ENCODE measurements at regions not wholly inside any gene's neighbourhood (a gene's known extent, or its start where the extent isn't known, plus 50 kb on each side); places are given as distances from the start of the nearest gene placed in this dataset.

DNA sequence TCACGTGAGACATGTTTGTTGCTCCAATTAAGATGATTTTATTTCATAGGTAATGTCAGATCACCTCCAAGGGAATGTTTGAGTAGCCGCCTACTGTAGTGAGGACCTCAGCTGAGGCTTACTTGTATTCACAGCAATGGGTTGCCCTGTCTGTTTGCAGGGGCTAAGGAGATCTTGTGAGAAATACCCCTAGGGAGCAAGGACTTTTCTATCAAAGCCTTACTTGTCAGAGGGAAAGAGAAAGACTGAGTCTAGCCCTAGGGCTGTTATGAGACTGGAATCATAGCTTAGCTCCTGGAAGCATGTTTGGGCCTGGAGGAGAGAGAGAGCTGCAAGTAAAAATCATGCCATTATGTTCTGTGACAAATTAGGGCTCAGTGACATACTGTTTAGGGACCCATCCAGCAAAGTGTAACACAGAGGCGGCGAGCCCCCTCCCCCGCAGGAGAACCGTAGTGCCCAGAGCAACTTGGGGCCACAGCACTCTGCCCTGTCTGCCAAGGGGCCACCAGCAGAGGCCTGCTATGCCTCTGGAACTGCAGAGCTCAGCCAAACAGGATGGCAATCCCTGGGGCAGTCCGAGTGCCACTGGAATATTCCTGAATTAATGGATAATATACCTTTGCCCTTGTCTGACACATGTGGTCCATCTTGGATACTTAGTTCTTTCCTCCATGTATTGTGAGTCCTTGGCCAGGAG is 178.8 kb downstream of the DACT1 start:
- no peak for DNase-seq

DNA sequence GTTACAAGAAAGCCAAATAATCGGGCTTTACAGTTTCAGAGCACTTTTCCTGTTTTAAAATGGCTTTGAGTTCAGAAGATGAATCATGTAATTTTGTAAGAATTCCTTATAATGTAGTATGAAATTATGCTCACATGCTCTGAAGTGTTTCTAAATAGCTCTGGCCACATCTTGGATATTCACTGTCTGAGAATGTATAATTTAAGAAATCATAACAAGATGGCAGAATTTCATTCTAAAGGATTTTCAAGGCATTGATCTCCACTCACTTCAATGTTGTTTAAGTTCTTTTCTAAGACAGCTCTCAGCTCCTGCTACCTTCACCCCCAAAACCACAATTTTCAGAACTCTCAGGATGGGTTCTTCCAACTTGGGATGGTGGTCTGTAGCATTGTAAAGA is 180.1 kb downstream of the DACT1 start:
- no peak for DNase-seq

DNA sequence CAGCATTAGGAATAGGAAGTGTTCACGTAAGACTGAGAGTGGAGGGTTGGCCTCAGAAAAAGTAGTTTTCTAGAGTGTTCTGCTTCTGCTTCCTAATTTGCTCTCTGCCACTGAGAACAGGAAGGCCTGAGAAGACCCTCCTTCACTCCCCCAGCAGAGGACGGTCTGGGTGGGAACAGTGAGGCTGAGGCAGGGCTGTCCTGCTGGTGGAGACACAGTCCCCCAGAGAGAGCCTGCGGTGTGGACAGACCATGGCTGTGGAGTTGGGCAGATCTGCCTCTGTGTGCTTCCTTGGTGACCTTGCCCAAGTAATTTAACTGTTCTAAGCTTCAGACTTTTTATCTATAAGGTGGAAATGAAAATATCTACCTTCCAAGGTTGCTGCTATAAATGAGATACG is 182.3 kb downstream of the DACT1 start:
- DNase-seq: no peak

DNA sequence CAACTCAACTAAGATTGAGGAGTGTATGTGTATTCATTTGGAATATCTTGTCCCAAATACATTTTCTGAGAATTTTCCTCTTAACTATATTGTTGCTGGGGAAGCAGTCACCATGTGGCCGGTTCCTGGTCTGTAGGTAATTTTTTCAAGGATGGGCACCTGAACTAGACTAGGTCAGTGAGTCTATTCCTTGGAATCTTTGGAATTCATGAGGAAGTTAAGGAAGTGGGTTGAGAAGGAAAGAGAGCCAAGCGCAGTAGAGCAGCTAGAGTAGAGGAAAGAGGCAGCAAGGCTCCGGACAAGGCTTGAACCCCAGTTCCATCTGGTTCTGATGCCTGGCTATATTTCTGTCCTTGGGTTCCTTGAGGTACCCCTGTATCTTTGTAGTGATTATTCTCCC is 183.7 kb downstream of the DACT1 start:
- DNase-seq: no peak

DNA sequence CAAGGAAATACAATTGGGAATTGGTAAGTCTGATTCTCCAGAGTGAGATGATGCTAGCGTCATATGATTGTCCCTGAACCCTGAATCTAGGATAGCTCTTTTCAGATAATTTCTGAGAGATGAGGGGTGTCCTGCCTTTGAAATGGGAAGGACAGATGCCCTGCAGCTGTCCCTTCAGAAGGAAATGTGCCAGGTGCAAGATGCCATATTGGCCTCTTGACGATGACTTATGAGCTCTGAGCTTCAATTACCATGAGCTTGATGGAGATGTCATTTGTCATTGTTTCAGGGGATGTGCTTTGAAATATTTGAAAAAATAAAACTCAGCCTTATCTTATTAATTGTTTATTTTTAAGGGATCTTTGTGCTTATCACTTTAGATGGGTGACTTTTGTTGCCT is 185.1 kb downstream of the DACT1 start:
- no peak for DNase-seq

DNA sequence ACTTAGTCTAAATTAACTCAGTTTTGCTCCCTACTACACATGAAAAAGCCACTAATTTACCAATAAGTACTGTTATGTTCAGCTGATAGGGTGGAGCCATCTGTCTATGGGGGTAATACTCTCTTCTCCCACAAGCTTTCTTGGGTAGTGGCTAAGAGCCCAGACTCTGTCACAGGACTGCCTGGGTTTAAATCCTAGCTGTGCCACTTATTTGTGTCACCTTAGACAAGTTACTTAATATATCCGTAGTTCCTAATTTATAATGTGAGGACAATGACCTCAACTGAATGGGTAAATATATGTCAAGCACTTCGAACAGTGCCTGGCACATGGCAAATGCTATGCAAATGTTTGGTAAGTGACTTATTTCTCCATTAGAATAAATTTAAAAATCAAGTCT is 185.6 kb downstream of the DACT1 start:
- no peak for DNase-seq

DNA sequence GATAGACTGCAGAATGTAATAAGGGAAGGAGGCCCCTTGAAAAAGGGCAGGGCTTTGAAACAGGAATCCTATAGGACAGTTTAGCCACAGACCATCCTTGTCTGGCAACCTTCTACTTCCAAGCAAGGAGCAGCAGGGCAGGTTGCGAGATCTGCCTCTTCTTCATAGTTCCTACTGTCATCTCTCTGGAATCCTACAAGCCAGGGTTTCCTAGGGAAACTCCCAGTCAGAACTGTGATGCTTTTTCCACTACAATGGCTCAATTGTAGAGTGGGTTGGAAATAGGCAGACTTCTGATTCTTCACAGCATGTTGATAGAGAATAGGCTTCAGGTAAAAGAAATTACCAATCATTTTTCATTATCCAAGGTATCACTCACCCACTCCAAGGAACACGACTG is 186.3 kb downstream of the DACT1 start:
- DNase-seq: no peak

DNA sequence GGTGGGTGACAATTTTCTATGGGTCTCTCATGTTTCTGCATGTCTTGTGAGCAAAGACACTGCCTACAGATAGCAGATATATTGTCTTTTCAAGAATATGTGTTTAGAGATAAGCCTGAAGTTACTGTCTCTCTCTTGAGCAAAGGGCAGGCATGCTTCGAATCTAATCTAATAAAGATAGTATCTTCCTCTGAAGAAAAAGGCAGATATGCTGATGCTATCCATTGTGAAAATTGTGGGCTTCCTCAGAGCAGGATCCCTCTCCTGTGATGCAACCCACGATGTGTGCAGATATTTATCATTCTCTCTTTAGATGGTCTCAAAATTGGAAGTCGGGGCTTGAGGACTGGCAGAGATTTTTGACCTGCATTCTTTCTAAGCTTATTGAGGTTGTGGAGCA is 187.0 kb downstream of the DACT1 start:
- no peak for DNase-seq

DNA sequence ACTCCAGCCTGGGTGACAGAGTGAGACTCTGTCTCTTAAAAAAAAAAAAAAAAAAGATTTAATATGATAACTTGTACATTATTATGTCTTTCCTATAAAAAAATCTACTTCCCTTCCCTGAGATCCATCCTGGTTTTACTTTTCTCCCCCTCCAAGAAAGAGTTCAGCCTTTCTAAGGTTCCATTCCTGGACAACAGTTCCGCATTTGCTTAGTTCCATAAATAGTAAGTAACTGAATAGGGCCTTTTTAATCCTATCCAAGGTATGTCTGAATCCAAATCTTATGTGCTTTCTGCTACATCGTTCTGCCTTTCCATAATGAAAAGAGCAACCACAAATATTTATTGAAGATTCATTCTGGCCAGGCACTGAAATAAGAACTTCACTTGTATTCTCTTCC is 187.8 kb downstream of the DACT1 start:
- no peak for DNase-seq

DNA sequence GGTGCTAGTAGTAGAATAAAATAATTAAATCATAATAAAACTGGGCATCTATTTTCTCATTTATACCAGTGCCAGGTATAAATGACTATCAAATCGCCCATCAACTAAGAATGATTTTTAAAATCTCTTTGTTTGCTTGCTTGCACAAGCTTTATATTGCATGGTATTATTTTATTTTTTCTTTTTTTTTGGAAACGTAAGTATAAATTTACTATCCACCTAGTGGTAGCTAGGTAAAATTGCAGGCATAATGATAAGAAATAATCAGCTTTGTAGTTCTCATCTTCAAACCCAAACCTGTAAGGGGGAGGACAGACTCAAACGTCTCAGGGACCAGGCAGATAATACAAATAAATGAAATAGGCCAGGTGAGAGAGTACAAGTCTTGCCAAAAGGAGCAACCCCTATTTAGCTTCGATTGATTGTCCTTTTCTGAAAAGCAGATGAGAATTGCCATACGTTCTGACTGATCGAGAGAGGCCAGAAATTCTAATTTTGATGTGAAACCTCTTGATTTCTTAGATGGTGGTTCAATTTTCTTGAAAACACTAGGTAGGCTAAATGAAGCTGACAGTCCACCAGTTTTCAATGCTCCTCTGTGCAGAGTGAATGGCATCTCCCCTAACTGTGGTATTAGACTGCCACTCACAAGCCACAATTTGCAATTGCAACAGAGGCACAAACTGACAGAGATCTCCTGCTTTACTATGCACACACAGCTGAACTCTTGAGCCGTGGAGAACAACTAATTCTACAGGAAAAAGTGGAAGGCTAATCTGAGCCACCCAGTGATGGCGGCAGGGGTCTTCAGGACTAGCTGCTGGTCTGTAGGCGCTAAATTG is 189.3 kb downstream of the DACT1 start:
- no peak for DNase-seq

DNA sequence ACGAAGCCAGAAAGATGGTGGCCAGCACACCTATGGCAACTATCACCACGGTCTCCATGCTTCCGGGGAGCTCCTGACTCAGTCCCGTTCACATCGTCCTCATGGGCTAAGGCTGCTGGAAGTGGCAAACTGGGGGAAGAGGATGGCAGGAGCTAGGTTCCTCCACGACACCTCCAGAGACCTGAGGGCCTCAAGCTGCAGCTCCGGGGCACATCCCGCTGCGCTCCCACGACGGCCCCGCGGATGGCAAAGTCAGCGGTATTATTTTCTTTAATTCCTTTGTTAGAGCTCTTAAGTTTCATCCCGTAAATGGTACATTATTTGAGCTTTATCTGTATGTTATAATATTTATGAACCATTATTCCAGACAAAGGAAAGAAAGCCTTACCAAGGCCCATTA is 190.5 kb downstream of the DACT1 start:
- DNase-seq: no peak

DNA sequence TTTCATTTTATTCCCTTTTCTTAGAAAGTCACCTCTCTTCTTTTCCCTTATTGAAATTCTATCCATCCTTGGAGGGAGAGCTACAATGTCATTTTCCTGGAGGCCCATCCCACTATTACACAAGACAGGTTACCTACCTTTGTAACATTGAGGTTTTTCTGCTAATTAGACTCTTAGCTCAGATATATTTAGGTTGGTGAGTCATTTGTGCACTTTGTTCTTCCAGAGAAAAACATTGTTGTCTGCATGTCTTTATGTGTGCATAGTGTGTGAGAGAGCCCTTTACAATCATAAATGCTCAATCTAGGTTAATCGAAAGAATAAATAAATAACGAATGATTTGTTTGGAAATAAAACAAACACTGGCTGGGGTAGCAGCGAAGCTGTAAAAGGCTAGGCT is 191.8 kb downstream of the DACT1 start:
- DNase-seq: no peak

DNA sequence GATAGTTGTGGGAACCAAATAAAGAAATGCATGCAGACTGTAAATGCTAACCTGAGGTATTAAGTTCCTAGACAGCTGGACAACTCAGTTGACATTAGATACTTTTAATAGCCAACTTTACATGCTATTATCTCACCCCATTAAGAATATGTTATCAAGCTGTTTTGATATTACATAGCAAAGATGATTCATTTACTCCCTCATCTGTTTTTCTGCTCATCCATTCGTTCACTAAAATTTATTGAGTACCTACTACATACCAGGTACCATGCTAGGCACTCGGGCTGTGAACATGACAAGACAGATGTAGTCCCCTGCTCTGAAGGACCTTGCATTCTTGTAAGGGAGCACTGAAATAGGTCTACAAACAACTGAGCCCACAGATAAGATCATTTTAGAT is 192.4 kb downstream of the DACT1 start:
- no peak for DNase-seq

DNA sequence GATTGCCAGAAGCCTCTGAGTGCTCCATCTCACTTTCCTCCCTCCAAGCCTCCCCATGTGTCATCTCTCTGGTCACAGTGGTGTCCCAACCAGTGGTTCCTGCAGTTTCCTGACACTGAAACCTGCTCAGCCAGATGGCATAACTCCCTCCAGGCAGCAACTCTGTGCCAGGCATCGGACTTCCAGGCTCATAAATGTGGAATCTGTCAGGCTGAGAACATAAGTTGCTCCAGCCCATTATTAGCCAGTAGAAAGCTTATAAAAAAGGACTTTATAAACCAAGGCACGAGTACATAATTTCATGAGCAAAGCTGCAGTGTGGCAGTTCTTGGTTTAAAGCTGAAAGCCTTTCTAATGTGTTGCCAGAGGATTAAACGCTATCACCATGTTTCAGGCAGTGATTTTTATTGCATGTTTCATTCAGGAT is 194.3 kb downstream of the DACT1 start:
- DNase-seq: no peak

DNA sequence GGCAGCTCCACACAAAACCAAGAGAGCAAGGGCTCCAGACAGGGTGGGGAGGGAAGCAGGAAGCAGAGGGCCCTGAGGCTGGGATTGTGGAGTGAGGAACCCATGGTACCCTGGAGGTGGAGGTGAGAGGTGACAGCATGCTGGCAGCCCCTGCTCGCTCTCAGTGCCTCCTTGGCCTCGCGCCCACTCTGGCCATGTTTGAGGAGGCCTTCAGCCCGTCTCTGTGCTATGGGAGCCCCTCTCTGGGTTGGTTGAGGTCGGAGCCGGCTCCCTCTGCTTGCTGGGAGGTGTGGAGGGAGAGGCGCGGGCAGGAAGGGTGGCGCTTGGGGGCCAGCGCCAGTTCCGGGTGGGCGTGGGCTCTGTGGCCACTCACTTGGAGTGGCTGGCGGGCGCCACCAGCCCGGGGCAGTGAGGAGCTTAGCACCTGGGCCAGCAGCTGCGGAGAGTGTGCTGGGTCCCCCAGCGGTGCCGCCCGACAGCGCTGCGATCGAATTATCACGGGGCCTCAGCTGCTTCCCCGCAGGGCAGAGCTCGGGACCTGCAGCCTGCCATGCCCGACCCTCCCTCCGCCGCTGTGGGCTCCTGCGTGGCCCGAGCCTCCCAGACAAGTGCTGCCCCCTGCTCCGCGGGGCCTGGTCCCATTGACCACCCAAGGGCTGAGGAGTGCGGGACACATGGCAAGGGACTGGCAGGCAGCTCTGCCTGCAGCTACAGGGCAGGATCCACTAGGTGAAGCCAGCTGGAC is 196.0 kb downstream of the DACT1 start:
- DNase-seq: no peak

DNA sequence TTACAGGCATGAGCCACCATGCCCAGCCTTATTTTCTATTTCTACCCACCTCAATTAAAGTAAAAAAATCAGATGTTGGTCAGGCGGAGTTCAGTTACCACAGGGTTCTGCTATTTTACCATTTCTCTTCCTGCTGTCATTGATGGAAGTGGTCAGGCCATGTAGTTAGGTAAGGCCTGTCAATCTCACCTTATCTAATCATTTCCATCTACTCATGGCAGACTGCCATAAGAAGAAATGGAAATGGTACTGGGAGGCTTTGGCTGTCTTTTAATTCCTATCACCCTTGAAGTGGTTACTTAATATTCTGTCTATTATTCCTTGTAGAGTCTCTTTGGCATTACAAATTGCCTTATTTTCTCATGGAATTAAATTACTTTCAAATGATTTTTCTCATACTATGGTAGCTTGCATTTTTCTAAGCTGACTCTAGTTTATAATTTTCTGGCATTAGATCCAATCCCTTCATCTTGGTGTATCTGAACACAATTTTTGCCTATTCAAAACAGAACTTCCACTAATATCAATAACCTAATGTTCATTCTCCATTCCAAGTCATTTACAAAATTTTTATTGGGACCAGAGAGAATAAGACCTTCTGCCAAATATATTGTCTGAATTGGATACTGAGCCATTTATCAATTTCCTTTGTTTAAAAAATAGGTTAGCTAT is 198.7 kb downstream of the DACT1 start:
- no peak for DNase-seq

DNA sequence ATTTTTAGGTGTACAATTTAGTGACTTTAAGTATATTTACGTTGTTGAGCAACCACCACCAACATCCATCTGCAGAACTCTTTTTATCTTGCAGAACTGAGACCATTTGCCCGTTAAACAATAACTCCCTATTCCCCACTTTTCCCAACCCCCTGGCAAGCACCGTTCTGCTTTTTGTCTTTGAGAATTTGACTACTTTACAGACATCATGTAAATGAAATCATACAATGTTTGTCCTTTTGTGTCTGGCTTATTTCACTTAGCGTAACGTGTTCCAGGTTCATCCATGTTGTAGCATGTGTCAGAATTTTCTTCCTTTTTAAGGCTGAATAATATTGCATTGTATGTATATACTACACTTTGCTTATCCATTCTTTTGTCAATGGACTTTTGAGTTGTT is 201.5 kb downstream of the DACT1 start:
- no peak for DNase-seq

DNA sequence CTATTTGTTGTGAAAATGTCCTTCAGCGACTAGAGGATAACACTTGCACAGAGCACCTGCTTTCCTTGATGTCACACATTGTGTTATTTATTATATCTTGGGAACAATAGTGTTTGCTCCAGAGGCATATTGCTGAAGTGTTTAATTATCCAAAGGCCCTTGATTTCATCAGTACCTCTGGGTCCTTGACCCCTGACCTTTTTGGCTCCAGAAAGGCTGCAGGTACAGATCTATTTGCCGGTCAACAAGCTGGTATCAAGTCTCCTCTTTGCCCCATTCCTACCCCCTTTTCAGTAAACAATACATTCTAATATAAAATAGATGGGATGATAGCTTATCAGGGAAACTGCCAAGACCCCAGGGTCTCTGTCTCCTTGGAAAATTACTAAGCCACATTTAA is 206.8 kb downstream of the DACT1 start:
- DNase-seq: no peak

DNA sequence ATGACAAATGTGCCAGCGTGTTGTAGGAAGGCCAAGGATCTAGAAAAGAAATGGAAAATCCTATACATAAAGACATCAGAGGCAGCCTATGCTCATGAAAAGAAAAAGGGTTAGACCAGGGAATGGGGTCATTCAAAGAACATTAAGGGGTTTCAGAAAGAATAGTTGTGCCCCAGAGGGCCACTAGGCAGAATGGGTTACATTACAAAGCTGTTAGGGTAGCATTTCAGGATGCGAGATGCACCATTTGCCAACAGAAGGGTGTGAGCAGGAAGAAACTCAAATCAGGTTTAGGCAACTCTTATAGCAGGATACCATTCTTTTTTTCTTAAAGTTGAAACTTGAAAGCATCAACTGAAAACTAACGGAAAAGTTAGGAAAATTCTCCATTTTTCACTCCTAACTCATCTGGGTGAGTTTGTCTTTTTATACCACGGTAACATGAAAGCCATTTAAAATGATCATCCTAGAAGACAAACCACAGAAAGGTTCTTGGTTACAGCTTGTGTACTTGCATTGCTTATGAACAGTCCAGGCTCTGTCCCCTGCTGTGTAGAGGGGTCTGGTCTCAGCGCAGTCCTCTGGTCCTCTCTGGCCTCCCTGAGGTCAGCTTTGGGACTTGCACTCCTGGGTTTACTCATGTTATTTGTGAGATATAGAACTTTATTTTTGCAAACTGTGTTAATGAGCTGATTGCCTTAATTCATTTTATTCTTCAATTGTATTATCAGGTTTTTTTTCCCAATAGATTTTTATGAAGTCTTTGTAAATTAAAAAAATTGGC is 209.1 kb downstream of the DACT1 start:
- DNase-seq: no peak

DNA sequence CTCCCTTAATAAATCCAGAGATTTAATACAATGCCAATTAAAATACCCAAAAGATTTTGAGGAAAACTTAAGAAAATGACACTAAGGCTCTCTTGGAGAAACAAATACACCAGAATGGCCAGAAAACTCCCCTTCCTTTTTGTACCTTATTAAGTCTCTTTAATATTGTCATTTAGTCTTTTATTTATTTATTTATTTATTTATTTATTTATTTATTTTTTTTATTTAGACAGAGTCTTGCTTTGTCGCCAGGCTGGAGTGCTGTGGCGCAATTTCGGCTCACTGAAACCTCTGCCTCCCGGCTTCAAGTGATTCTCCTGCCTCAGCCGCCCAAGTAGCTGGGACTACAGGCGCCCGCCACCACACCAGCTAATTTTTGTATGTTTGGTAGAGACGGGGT is 210.6 kb downstream of the DACT1 start:
- no peak for DNase-seq

DNA sequence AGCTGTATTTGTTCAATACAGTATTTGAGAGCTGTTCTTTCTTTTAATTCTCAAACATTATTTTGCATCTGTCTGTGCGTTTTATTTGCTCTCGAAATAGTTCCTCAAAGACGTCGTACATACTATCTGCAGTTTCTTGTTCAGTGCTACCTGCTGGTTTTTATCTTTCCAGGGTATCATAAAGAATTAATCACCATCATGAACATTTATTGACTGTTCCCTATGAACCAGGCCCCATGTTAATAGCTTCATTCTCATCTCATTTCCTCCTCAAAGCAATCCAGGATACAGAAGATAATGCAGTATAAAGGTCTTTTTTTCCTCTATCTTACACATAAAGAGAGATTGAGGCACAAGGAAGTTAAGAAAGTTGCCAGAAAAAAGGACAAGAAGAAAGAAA is 211.8 kb downstream of the DACT1 start:
- DNase-seq: no peak

DNA sequence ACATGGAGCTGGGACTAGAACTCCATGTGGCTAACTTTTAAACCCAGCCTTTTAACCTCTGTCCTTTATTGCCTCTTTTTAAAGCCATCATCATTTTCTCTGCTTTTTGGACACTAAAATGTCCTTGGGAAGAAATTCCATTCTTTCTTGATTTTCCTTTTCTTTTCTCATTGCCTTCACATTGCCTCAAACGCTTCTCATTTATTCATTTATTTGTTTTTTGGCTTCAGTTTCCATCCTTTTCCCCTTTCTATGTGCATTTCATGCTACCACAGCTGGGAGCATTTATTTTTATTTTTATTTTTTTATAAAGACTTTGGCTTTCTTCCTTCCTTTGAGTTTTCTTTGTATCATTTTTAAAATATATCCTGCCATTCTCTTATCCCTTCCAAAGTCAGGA is 212.2 kb downstream of the DACT1 start:
- DNase-seq: no peak

DNA sequence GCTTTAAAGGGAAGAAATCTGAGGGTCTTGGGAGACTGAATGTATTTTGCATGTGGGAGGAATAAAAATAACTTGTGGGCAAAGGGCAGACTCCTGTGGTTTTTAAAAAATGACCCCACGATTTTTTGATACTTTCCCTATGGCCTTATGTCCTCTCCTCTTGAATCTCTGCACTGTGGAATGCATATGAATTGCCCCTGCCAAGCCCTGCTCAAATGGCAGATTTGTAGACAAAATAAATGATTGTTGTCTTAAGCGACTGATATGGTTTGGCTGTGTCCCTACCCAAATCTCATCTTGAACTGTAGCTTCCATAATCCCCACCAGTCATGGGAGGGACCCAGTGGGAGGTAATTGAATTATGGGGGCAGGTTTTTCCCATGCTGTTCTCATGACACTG is 223.8 kb downstream of the DACT1 start:
- no peak for DNase-seq
